ENCODE measurements at regions not wholly inside any gene's neighbourhood (a gene's known extent, or its start where the extent isn't known, plus 50 kb on each side); places are given as distances from the start of the nearest gene placed in this dataset.

DNA sequence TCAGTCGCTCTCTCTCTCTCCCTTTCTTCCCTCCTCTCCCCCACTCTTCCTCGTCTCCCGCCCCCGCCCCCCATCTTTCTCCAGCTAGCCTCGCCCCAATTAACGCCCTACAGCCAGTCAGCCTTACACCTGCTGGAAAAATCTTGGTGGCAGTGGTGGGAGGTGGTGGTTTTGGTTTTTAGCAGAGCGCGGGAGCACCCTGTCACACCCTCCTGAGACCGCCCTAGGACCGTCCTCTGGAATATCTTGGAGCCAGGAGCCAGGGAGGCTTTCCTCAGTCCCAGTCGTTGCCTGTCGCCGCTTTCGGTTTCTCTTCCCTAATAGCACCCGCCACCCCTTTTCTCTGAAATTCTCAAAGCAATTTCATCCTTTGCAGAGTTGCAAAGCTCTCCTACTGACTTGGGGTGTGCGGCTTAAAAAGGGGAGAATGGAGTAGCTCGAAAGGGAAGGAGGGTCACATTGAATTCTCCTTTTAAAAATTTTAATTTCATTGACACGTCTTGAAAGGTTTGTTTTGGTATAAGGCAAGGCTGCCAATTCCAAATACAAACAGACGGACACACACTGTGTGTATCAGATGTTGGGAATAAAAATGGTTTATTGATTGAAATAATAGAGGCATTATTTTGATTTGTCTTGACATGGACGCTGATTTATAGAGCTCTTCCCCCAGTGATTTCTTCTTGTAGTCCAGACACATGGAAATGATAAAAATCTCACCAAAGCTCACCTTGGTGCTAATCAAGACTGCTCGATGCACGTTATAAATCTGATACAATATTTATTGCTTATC, 301.3 kb downstream of the PARP8 start:
- Histone ChIP-seq H3K4me1 (ENCODE audit: control insufficient read depth, insufficient read depth, low read length) (peaks cover 16% of the 10 kb centered on the region), H3K4me3 (ENCODE audit: low read length) (peak overlapping the region; percentile 44), H3K9me3 (ENCODE audit: control insufficient read depth, low read length) (no peaks in the 10 kb centered on the region), H3K27me3 (ENCODE audit: control insufficient read depth, insufficient read depth, low read length) (peaks cover 84% of the 10 kb centered on the region), H3K36me3 (ENCODE audit: control insufficient read depth, insufficient read depth, low read length) (no peaks in the 10 kb centered on the region), H3K9ac (ENCODE audit: low read length) (peak overlapping the region; percentile 68)

DNA sequence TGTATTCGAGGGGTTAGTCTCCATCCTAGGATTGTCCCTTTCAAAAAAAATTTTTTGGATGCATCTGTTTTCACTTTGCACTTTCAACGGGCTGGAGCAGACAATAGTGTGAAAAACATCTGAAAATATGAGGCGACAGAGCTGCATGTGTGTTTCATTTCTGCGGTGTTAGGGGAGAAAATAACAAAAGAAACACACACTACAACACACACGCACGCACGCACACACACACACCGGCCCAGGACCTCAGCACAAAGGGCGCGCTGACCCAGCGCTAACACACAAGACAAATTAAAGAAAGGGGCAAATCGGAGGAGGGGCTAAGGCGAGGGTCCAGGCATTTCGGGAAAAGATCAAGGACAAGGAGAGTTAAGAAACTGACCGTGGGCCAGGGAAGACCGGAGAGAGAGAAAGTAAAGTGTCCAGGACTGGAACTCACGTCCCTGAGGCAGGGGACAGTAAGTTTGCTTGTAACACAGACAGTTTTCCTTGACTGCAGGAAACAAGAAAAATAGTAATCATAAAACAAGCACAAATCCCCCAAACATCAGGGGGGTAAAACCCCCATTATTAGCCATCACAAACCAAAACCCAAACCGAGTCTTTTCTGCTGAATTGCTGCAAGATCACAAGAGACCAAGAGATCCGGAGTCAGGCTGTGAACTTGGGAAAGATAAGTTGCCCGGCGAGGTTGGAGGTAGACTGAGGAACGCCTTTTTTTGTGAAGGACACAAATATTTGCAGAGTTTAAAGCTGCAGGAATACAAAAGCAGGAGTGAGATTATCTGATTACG, 302.1 kb downstream of the PARP8 start:
- Histone ChIP-seq H3K9me3 (ENCODE audit: control insufficient read depth, low read length) (no peaks in the 10 kb centered on the region), H3K4me3 (ENCODE audit: low read length) (no peak overlapping the region), H3K4me1 (ENCODE audit: control insufficient read depth, insufficient read depth, low read length) (peaks cover 9% of the 10 kb centered on the region), H3K36me3 (ENCODE audit: control insufficient read depth, insufficient read depth, low read length) (no peaks in the 10 kb centered on the region), H3K27me3 (ENCODE audit: control insufficient read depth, insufficient read depth, low read length) (peaks cover 78% of the 10 kb centered on the region), H3K9ac (ENCODE audit: low read length) (peak overlapping the region; percentile 68)

GRCh38 chr5:50969151-50970031, 303.0 kb downstream of the PARP8 start:
- Histone ChIP-seq H3K27me3 (ENCODE audit: control insufficient read depth, insufficient read depth, low read length) (peaks cover 69% of the 10 kb centered on the region), H3K4me1 (ENCODE audit: control insufficient read depth, insufficient read depth, low read length) (peaks cover 7% of the 10 kb centered on the region), H3K4me3 (ENCODE audit: low read length) (no peak overlapping the region), H3K9me3 (ENCODE audit: control insufficient read depth, low read length) (no peaks in the 10 kb centered on the region), H3K36me3 (ENCODE audit: control insufficient read depth, insufficient read depth, low read length) (no peaks in the 10 kb centered on the region), H3K9ac (ENCODE audit: low read length) (peak overlapping the region; percentile 61)

DNA sequence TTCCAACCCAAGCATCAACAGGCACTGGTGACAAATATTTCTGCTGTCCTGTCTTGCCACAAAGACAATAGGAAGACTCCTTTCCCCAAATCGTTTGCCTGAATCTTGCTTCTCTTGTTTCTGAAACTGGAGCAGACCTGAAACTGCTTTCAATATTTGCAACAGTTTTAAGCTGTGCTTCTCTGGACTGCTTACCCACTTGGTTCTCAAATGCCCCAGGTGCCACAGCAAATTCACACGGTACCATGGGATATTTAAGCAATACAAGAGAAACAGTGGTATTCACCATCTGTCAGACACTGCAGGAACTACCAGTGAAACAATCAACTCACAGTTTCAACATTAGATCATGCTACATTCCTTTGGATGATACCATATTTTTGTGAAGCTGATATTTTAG, 309.4 kb downstream of the PARP8 start:
- H3K36me3 ChIP-seq (ENCODE audit: control insufficient read depth, insufficient read depth, low read length): no peaks in the 10 kb centered on the region
- no peaks in the 10 kb centered on the region for H3K4me1 ChIP-seq (ENCODE audit: control insufficient read depth, insufficient read depth, low read length)
- H3K27me3 ChIP-seq (ENCODE audit: control insufficient read depth, insufficient read depth, low read length): peaks cover 7% of the 10 kb centered on the region
- no peak overlapping the region for H3K4me3 ChIP-seq (ENCODE audit: low read length)
- no peaks in the 10 kb centered on the region for H3K9me3 ChIP-seq (ENCODE audit: control insufficient read depth, low read length)
- H3K9ac ChIP-seq (ENCODE audit: low read length): no peak overlapping the region

DNA sequence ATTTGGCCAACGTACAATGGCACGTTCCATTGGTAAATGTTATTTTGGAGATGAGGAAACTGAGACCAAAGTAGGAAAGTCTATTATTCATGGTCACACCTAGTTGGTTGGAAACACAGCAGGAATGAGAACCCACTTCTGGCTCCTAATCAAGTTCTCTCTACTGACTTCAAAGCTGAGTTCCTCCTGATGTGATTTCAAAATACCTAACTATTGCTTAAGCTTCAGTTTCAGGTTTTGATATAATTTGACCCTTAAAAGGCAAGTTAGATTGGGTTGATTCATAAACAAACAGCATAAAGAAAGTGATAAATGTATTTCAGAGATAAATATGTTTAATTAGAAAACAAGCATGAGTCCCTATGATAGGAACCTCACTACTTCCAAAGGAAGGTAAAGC, 312.5 kb downstream of the PARP8 start:
- H3K4me1 ChIP-seq (ENCODE audit: control insufficient read depth, insufficient read depth, low read length): no peaks in the 10 kb centered on the region
- H3K27me3 ChIP-seq (ENCODE audit: control insufficient read depth, insufficient read depth, low read length): no peaks in the 10 kb centered on the region
- H3K36me3 ChIP-seq (ENCODE audit: control insufficient read depth, insufficient read depth, low read length): no peaks in the 10 kb centered on the region
- H3K4me3 ChIP-seq (ENCODE audit: low read length): no peak overlapping the region
- no peaks in the 10 kb centered on the region for H3K9me3 ChIP-seq (ENCODE audit: control insufficient read depth, low read length)
- H3K9ac ChIP-seq (ENCODE audit: low read length): no peak overlapping the region

GRCh38 chr5:50984640-50985039, 318.2 kb downstream of the PARP8 start:
- Histone ChIP-seq H3K36me3 (ENCODE audit: control insufficient read depth, insufficient read depth, low read length) (no peaks in the 10 kb centered on the region), H3K27me3 (ENCODE audit: control insufficient read depth, insufficient read depth, low read length) (no peaks in the 10 kb centered on the region), H3K9me3 (ENCODE audit: control insufficient read depth, low read length) (no peaks in the 10 kb centered on the region), H3K9ac (ENCODE audit: low read length) (no peak overlapping the region), H3K4me3 (ENCODE audit: low read length) (no peak overlapping the region), H3K4me1 (ENCODE audit: control insufficient read depth, insufficient read depth, low read length) (no peaks in the 10 kb centered on the region)

GRCh38 chr5:50990296-50990924, 324.0 kb downstream of the PARP8 start:
- Histone ChIP-seq H3K27me3 (ENCODE audit: control insufficient read depth, insufficient read depth, low read length) (no peaks in the 10 kb centered on the region), H3K4me1 (ENCODE audit: control insufficient read depth, insufficient read depth, low read length) (no peaks in the 10 kb centered on the region), H3K9ac (ENCODE audit: low read length) (no peak overlapping the region), H3K4me3 (ENCODE audit: low read length) (no peak overlapping the region), H3K36me3 (ENCODE audit: control insufficient read depth, insufficient read depth, low read length) (no peaks in the 10 kb centered on the region), H3K9me3 (ENCODE audit: control insufficient read depth, low read length) (no peaks in the 10 kb centered on the region)

GRCh38 chr5:50995285-50995942, 329.0 kb downstream of the PARP8 start:
- Histone ChIP-seq H3K27me3 (ENCODE audit: control insufficient read depth, insufficient read depth, low read length) (no peaks in the 10 kb centered on the region), H3K4me1 (ENCODE audit: control insufficient read depth, insufficient read depth, low read length) (no peaks in the 10 kb centered on the region), H3K4me3 (ENCODE audit: low read length) (no peak overlapping the region), H3K9ac (ENCODE audit: low read length) (no peak overlapping the region), H3K36me3 (ENCODE audit: control insufficient read depth, insufficient read depth, low read length) (no peaks in the 10 kb centered on the region), H3K9me3 (ENCODE audit: control insufficient read depth, low read length) (no peaks in the 10 kb centered on the region)

DNA sequence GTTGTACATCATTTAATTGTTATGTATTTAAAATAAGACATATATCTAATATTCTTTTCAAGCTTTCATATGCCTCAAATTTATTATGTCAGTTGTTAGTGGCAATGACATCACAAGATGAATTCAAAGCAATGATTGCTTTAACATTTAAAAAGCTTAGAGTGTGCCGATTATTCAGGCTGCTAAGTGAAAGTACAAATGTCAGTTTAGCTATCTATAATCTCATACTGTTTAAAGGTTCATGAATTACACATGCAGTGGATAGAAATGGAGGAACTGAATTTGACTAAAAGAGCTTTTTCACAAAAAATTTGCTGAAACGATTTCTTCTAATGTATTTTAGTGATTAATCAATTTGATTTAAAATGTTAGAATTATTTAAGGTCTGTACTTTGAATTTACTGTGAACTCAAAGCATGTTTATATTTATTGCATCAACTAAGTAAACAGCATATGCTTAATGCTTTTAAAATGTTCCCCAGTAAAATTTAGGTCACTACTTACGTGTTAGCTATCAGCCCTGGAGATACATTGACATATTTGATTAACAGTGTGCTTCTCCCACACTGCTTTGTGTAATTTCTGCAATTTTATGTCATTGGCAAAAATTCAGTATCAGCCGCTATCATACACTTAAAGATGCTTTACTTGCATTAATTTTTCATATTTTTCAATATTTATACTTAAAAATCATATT, 334.9 kb downstream of the PARP8 start:
- Histone ChIP-seq H3K27me3 (ENCODE audit: control insufficient read depth, insufficient read depth, low read length) (no peaks in the 10 kb centered on the region), H3K4me1 (ENCODE audit: control insufficient read depth, insufficient read depth, low read length) (no peaks in the 10 kb centered on the region), H3K36me3 (ENCODE audit: control insufficient read depth, insufficient read depth, low read length) (no peaks in the 10 kb centered on the region), H3K9me3 (ENCODE audit: control insufficient read depth, low read length) (no peaks in the 10 kb centered on the region), H3K4me3 (ENCODE audit: low read length) (no peak overlapping the region), H3K9ac (ENCODE audit: low read length) (no peak overlapping the region)

GRCh38 chr5:51002368-51002767, 335.9 kb downstream of the PARP8 start:
- Histone ChIP-seq H3K36me3 (ENCODE audit: control insufficient read depth, insufficient read depth, low read length) (no peaks in the 10 kb centered on the region), H3K4me1 (ENCODE audit: control insufficient read depth, insufficient read depth, low read length) (no peaks in the 10 kb centered on the region), H3K27me3 (ENCODE audit: control insufficient read depth, insufficient read depth, low read length) (no peaks in the 10 kb centered on the region), H3K9ac (ENCODE audit: low read length) (no peak overlapping the region), H3K4me3 (ENCODE audit: low read length) (no peak overlapping the region), H3K9me3 (ENCODE audit: control insufficient read depth, low read length) (no peaks in the 10 kb centered on the region)

GRCh38 chr5:51013036-51013435, 346.6 kb downstream of the PARP8 start:
- H3K36me3 ChIP-seq (ENCODE audit: control insufficient read depth, insufficient read depth, low read length): no peaks in the 10 kb centered on the region
- H3K4me1 ChIP-seq (ENCODE audit: control insufficient read depth, insufficient read depth, low read length): no peaks in the 10 kb centered on the region
- no peaks in the 10 kb centered on the region for H3K27me3 ChIP-seq (ENCODE audit: control insufficient read depth, insufficient read depth, low read length)
- H3K4me3 ChIP-seq (ENCODE audit: low read length): no peak overlapping the region
- H3K9me3 ChIP-seq (ENCODE audit: control insufficient read depth, low read length): no peaks in the 10 kb centered on the region
- no peak overlapping the region for H3K9ac ChIP-seq (ENCODE audit: low read length)
